GM10266 (cell line): ENCODE measurements at regions not wholly inside any gene's neighbourhood (a gene's known extent, or its start where the extent isn't known, plus 50 kb on each side); places are given as distances from the start of the nearest gene placed in this dataset.
A peak's percentile ranks its signal among the peaks of the same experiment; 100 is the strongest.

Experiments
- DNase-seq: peaks from one replicate; pipeline ENCODE4 v3.0.0; 2012; ENCODE audit errors: extremely low spot score
- TF ChIP-seq, protein P1 (sequence below): IDR thresholded peaks from 2 replicates; pipeline ENCODE4 v1.5.1; 2012; ENCODE audit warnings: mild to moderate bottlenecking, low read depth; ENCODE audit not compliant: control insufficient read depth, insufficient read depth; ENCODE audit errors: missing control alignments

DNA sequence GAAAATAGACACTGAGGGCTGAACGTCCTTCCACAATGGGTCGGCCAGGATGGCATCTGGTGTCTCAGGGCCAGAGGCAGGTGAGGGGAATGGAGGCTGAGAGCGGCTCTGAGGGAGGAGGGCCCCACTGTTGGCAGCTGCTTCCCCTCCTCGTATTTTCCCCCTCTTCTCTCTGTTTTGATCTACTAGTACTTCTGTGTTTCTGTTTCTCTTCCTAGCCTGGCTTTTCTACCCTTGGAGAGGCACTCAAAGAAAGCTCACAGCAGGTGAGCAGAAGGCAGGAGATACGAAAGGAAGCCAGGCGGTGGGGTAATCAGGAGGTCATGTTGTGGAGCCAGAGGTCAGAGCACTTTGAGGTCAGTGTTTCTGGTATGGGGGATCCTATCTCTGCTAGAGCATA, 151.8 kb upstream of the GATB start:
- DNase-seq, result no peak
- TF ChIP-seq, protein P1, sequence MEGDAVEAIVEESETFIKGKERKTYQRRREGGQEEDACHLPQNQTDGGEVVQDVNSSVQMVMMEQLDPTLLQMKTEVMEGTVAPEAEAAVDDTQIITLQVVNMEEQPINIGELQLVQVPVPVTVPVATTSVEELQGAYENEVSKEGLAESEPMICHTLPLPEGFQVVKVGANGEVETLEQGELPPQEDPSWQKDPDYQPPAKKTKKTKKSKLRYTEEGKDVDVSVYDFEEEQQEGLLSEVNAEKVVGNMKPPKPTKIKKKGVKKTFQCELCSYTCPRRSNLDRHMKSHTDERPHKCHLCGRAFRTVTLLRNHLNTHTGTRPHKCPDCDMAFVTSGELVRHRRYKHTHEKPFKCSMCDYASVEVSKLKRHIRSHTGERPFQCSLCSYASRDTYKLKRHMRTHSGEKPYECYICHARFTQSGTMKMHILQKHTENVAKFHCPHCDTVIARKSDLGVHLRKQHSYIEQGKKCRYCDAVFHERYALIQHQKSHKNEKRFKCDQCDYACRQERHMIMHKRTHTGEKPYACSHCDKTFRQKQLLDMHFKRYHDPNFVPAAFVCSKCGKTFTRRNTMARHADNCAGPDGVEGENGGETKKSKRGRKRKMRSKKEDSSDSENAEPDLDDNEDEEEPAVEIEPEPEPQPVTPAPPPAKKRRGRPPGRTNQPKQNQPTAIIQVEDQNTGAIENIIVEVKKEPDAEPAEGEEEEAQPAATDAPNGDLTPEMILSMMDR, result no peak

DNA sequence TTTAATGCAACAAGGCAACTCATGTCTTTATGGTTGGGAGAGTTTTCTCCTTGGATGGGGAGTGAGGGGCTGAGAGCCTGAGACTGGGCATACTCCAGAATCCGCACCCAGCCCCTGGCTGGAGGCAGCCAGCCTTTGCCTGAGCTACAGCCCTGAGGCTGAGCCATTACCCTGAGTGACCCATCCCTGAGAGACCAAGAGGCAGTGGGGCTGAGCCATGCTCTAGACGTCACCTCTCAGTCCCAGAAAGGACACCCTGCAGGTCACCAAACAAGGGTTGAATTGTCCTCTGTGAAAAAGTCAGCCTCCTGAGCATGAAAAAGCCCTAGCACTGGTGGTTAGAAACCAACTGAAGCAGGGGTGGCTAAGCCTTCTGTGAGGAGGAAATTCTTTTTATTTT, 151.2 kb upstream of the GATB start:
- TF ChIP-seq, protein P1, result no peak
- DNase-seq, result no peak

DNA sequence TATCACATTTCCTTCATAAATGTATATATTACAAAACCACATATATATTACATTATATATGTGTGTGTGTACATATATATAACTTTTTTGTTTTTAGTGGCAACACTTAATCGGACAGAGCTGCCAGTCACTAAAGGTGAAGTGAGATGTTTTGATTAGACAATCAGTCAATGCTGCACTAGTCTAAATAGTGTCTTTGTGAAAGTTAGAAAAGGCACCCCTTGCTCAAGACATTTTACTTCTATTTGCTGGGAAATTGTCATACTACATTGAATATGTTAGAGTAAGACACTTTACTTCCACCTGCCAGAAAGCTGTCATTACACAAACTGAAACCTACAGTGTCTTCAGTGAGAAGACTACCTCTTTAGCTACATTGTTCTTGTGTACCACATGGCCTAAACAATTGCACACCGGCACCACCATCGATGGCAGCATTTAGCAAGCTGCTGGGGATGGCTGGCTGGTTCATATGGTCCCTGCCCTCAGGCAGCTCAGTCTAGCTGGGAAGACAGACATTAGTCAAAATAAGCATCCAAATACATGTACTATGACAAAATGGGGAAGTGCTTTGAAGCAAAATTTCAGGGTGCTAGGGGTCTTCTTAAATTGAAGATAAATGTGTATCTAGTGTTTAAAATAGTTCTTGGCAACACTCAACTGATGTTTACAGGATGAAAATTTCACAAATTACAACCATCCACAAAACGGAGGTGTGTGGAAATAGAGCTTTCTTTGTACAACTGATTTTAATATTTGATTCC, 148.1 kb upstream of the GATB start:
- DNase-seq, result no peak

DNA sequence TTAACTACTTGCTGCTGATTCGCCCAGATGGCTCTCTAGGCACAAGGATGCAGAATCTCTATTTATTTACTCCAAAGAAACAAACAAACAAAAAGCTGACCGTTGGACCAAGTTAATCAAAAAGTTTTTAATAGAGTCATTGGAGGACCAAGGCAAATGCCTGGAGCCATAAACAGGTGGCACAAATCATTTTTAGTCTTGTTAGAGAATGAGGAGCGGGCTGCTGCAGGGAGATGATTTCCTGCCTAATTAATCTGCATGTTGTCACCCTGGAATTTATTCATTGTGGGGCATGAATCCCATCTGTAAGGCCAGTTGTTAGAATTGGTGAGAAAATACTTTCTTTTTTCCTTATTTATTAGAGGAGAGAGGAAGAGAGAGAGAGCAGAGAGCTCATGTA, 147.4 kb upstream of the GATB start:
- TF ChIP-seq, protein P1, result no peak

More for the DNA sequence above, 148.1 kb upstream of the GATB start:
- TF ChIP-seq, protein P1, result no peak

GRCh38 chr4:151906438-151906837, 145.6 kb upstream of the GATB start:
- TF ChIP-seq, protein P1, result no peak

More for the DNA sequence above, 147.4 kb upstream of the GATB start:
- DNase-seq, result no peak

GRCh38 chr4:151905197-151905596, 144.4 kb upstream of the GATB start:
- DNase-seq, result peak; percentile 27
- TF ChIP-seq, protein P1, result no peak

More at GRCh38 chr4:151906438-151906837, 145.6 kb upstream of the GATB start:
- DNase-seq, result no peak

GRCh38 chr4:151901631-151902030, 140.8 kb upstream of the GATB start:
- no peak for DNase-seq
- TF ChIP-seq, protein P1, result no peak
